ENCODE measurements at regions not wholly inside any gene's neighbourhood (a gene's known extent, or its start where the extent isn't known, plus 50 kb on each side); places are given as distances from the start of the nearest gene placed in this dataset.

- TF ChIP-seq CTCF (IDR thresholded peaks at IDR 0.05; ENCODE audit: insufficient read depth, low read length, poor library complexity, severe bottlenecking) (no peak), EZH2phosphoT487 (conservative IDR thresholded peaks at IDR 0.05; ENCODE audit: low read length) (no peak)
These were observed 458.6 kb upstream of the KLF6 start for GRCh38 chr10:4243651-4244050.
